Fibroblast of lung (primary cell): ENCODE measurements at regions not wholly inside any gene's neighbourhood (a gene's known extent, or its start where the extent isn't known, plus 50 kb on each side); places are given as distances from the start of the nearest gene placed in this dataset.

Experiments
- DNase-seq, 2 donors: peaks; one replicate each; pipeline versions ENCODE4 v3.0.0 to v3.0.0-alpha.2; 2010; ENCODE audit warnings: low read depth in 2 of 2
- H2AFZ ChIP-seq: 2 replicates; pipeline ENCODE4 v1.5.1; 2012; ENCODE audit warnings: low read length, control low read depth, inconsistent platforms
- H3K27ac ChIP-seq: 2 replicates; pipeline ENCODE4 v1.5.1; 2011; ENCODE audit warnings: low read length, control low read depth; ENCODE audit not compliant: insufficient read depth
- H3K27me3 ChIP-seq: 2 replicates; pipeline ENCODE4 v1.5.1; 2011; ENCODE audit warnings: mild to moderate bottlenecking, low read length; ENCODE audit not compliant: control insufficient read depth, insufficient read depth
- H3K36me3 ChIP-seq: 2 replicates; pipeline ENCODE4 v1.5.1; 2011; ENCODE audit warnings: low read length; ENCODE audit not compliant: control insufficient read depth, insufficient read depth
- H3K4me1 ChIP-seq: 2 replicates; pipeline ENCODE4 v1.5.1; 2011; ENCODE audit warnings: low read length; ENCODE audit not compliant: control insufficient read depth, insufficient read depth; ENCODE audit errors: extremely low read depth
- H3K4me2 ChIP-seq: 2 replicates; pipeline ENCODE4 v1.5.1; 2011; ENCODE audit warnings: low read length, control low read depth; ENCODE audit not compliant: insufficient read depth; ENCODE audit errors: extremely low read depth
- H3K4me3 ChIP-seq, 4 experiments: fragments of 200-600 bp in 1 of 4; sonication (generic) in 1 of 4; replicated peaks in 1 of 4; 2 replicates each; pipeline ENCODE4 v1.5.1; 2011 to 2016; ENCODE audit warnings: low read length in 4 of 4, low read depth in 3 of 4, mild to moderate bottlenecking in 3 of 4, control low read depth in 2 of 4, inconsistent platforms in 1 of 4, mixed read lengths in 1 of 4; ENCODE audit not compliant: insufficient read depth in 1 of 4; ENCODE audit errors: control extremely low read depth in 1 of 4
- H3K79me2 ChIP-seq: 2 replicates; pipeline ENCODE4 v1.5.1; 2012; ENCODE audit warnings: mild to moderate bottlenecking, low read length, inconsistent platforms; ENCODE audit not compliant: control insufficient read depth, insufficient read depth
- H3K9ac ChIP-seq: 2 replicates; pipeline ENCODE4 v1.5.1; 2011; ENCODE audit warnings: mild to moderate bottlenecking, low read length, control low read depth; ENCODE audit not compliant: insufficient read depth
- H3K9me3 ChIP-seq: 2 replicates; pipeline ENCODE4 v1.5.1; 2012; ENCODE audit warnings: low read depth, low read length; ENCODE audit not compliant: control insufficient read depth, insufficient read depth
- H4K20me1 ChIP-seq: 2 replicates; pipeline ENCODE4 v1.5.1; 2011; ENCODE audit warnings: low read length; ENCODE audit not compliant: control insufficient read depth, insufficient read depth; ENCODE audit errors: extremely low read depth
- EZH2 ChIP-seq: IDR thresholded peaks from 2 replicates; pipeline ENCODE4 v1.5.1; 2012; ENCODE audit warnings: low read length, control low read depth, mild to moderate bottlenecking; ENCODE audit errors: missing control alignments
- TF ChIP-seq, protein P1 (sequence below), 2 donors: IDR thresholded peaks in 1 of 2; conservative IDR thresholded peaks in 1 of 2; 1 replicate in 1 of 2; 2 replicates in 1 of 2; pipeline ENCODE4 v1.5.1; 2011 to 2012; ENCODE audit warnings: low read length in 2 of 2, control low read depth in 1 of 2, inconsistent platforms in 1 of 2, low read depth in 1 of 2, mild to moderate bottlenecking in 1 of 2

DNA sequence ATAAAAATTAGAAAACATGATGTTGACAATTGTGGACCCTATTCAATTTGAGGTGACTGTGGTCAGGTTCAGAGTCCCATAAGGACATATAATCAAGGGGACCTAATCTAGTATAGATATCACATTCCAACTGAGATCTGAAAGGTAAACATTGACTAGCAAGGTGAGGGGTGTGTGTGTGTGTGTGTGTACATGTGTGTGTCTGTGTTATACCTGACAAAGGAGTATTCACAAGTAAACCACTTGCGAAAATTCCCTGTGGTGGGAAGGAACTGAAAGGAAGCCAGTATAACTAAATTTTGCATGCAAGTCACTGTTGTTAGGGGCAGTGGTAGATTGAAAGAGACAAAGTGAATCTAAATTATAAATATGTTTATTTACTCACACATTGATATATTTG is 723.7 kb downstream of the COL12A1 start:
- Histone ChIP-seq H3K36me3 (no peaks in the 10 kb centered on the region), H3K9me3 (no peaks in the 10 kb centered on the region), H3K27me3 (no peaks in the 10 kb centered on the region), H2AFZ (no peak overlapping the region), H3K79me2 (no peaks in the 10 kb centered on the region), H3K4me1 (no peaks in the 10 kb centered on the region), H4K20me1 (no peaks in the 10 kb centered on the region), H3K4me2 (no peak overlapping the region), H3K9ac (no peak overlapping the region), H3K27ac (no peak overlapping the region), H3K4me3 (no peak overlapping the region)
- DNase-seq: no peak
- TF ChIP-seq, protein P1, sequence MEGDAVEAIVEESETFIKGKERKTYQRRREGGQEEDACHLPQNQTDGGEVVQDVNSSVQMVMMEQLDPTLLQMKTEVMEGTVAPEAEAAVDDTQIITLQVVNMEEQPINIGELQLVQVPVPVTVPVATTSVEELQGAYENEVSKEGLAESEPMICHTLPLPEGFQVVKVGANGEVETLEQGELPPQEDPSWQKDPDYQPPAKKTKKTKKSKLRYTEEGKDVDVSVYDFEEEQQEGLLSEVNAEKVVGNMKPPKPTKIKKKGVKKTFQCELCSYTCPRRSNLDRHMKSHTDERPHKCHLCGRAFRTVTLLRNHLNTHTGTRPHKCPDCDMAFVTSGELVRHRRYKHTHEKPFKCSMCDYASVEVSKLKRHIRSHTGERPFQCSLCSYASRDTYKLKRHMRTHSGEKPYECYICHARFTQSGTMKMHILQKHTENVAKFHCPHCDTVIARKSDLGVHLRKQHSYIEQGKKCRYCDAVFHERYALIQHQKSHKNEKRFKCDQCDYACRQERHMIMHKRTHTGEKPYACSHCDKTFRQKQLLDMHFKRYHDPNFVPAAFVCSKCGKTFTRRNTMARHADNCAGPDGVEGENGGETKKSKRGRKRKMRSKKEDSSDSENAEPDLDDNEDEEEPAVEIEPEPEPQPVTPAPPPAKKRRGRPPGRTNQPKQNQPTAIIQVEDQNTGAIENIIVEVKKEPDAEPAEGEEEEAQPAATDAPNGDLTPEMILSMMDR (conservative IDR thresholded peaks at IDR 0.05 in 1 of 2, IDR thresholded peaks at IDR 0.05 in 1 of 2; ENCODE audit: low read depth in 1 of 2, low read length in 2 of 2): no peak
- TF ChIP-seq EZH2: no peak

DNA sequence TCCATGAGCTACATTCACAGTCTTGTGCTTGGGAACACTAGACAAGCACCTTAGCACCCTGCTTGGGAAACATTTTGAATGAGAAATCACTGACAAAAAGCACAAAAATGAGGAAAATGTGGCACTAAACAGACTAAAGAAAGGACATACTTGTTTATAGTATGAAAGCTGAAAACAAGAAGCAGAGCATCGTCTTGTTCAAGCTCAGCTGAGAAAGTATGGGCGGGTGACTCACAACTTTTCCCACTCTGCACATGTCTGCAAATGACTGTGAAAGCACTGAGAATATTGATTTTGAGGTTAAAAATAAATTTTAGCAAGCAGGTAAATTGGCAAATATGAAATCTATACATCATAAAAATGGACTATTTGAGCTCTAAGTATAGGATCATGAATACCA is 725.3 kb downstream of the COL12A1 start:
- Histone ChIP-seq H4K20me1 (no peaks in the 10 kb centered on the region), H2AFZ (no peak overlapping the region), H3K36me3 (no peaks in the 10 kb centered on the region), H3K4me3 (no peak overlapping the region), H3K79me2 (no peaks in the 10 kb centered on the region), H3K9me3 (no peaks in the 10 kb centered on the region), H3K9ac (no peak overlapping the region), H3K27ac (no peak overlapping the region), H3K4me2 (no peak overlapping the region), H3K27me3 (no peaks in the 10 kb centered on the region), H3K4me1 (no peaks in the 10 kb centered on the region)
- DNase-seq: no peak
- TF ChIP-seq, protein P1 (conservative IDR thresholded peaks at IDR 0.05 in 1 of 2, IDR thresholded peaks at IDR 0.05 in 1 of 2; ENCODE audit: low read depth in 1 of 2, low read length in 2 of 2): no peak
- no peak for TF ChIP-seq EZH2

DNA sequence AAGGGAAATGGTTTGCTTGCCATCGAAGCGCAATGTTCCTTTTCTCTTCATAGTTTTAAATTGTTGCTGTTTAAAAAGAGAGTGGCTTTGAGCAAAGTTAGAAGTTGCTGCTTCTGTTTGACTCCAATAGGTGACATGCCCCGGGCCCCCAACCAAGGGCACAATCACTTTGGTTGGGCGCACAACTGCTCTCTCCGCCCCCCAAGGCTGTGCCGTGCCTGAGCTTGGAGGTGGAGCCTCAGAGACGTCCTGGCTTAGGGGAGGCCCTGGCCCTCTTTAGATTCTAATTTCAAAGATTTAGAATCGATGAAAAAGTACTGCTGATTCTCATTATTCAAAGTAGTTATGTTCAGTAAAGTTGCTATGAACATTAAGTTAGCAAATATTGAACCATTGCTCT is 725.9 kb downstream of the COL12A1 start:
- H3K4me3 ChIP-seq: no peak overlapping the region
- no peaks in the 10 kb centered on the region for H3K27me3 ChIP-seq
- H3K9ac ChIP-seq: no peak overlapping the region
- no peaks in the 10 kb centered on the region for H3K79me2 ChIP-seq
- no peaks in the 10 kb centered on the region for H3K4me1 ChIP-seq
- no peaks in the 10 kb centered on the region for H3K9me3 ChIP-seq
- TF ChIP-seq, protein P1 (conservative IDR thresholded peaks at IDR 0.05 in 1 of 2, IDR thresholded peaks at IDR 0.05 in 1 of 2; ENCODE audit: low read depth in 1 of 2, low read length in 2 of 2): no peak
- no peak for TF ChIP-seq EZH2
- no peak overlapping the region for H3K27ac ChIP-seq
- no peak overlapping the region for H3K4me2 ChIP-seq
- H3K36me3 ChIP-seq: no peaks in the 10 kb centered on the region
- no peak overlapping the region for H2AFZ ChIP-seq
- DNase-seq: no peak
- no peaks in the 10 kb centered on the region for H4K20me1 ChIP-seq
